ENCODE measurements at regions not wholly inside any gene's neighbourhood (a gene's known extent, or its start where the extent isn't known, plus 50 kb on each side); places are given as distances from the start of the nearest gene placed in this dataset.
"Not testable (repeated sequence)": the region's sequence is repeated elsewhere in the genome, so short reads cannot be mapped to it uniquely, and the experiment has no call there.

DNA sequence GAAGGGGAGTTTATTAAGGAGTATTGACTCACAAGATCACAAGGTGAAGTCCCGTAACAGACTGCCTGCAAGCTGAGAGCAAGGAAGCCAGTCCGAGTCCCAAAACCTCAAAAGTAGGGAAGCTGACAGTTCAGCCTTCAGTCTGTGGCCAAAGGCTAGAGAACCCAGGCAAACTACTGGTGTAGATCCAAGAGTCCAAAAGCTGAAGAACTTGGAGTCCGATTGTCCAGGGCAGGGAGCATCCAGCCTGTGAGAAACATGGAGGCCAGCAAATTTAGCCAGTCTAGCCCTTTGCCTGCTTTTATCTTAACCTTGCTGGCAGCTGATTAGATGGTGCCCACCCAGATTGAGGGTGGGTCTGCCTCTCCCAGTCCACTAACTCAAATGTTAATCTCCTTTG is 621.9 kb upstream of the ITGA1 start:
- TF ChIP-seq, protein P1, sequence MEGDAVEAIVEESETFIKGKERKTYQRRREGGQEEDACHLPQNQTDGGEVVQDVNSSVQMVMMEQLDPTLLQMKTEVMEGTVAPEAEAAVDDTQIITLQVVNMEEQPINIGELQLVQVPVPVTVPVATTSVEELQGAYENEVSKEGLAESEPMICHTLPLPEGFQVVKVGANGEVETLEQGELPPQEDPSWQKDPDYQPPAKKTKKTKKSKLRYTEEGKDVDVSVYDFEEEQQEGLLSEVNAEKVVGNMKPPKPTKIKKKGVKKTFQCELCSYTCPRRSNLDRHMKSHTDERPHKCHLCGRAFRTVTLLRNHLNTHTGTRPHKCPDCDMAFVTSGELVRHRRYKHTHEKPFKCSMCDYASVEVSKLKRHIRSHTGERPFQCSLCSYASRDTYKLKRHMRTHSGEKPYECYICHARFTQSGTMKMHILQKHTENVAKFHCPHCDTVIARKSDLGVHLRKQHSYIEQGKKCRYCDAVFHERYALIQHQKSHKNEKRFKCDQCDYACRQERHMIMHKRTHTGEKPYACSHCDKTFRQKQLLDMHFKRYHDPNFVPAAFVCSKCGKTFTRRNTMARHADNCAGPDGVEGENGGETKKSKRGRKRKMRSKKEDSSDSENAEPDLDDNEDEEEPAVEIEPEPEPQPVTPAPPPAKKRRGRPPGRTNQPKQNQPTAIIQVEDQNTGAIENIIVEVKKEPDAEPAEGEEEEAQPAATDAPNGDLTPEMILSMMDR (IDR thresholded peaks at IDR 0.05) = not testable (repeated sequence)
- TF ChIP-seq FOXJ3 (CRISPR knock-in tag; IDR thresholded peaks at IDR 0.05; ENCODE audit: borderline replicate concordance); CREB1 (CRISPR knock-in tag; IDR thresholded peaks at IDR 0.05); JUN (CRISPR knock-in tag; IDR thresholded peaks at IDR 0.05); TCF7 (CRISPR knock-in tag; IDR thresholded peaks at IDR 0.05; ENCODE audit: low read depth); ZNF263 (CRISPR knock-in tag; IDR thresholded peaks at IDR 0.05; ENCODE audit: low read depth); NFE2L1 (CRISPR knock-in tag; IDR thresholded peaks at IDR 0.05); TEAD4 (CRISPR knock-in tag; IDR thresholded peaks at IDR 0.05); RELA (CRISPR knock-in tag; IDR thresholded peaks at IDR 0.05; ENCODE audit: borderline replicate concordance); FOXP1 (CRISPR knock-in tag; IDR thresholded peaks at IDR 0.05; ENCODE audit: borderline replicate concordance): not testable (repeated sequence)

Measured in WTC11 (cell line).